CD14-positive monocyte (primary cell): ENCODE measurements at regions not wholly inside any gene's neighbourhood (a gene's known extent, or its start where the extent isn't known, plus 50 kb on each side); places are given as distances from the start of the nearest gene placed in this dataset.
"Not testable (repeated sequence)": the region's sequence is repeated elsewhere in the genome, so short reads cannot be mapped to it uniquely, and the experiment has no call there.

Experiments
- DNase-seq, 3 donors: peaks; one replicate each; pipeline ENCODE4 v3.0.0-alpha.2; 2011 to 2022
- H2AFZ ChIP-seq: 2 replicates; pipeline ENCODE4 v1.6.0; 2012; ENCODE audit warnings: mild to moderate bottlenecking, low read depth, low read length, inconsistent platforms; ENCODE audit not compliant: insufficient read depth, poor library complexity, severe bottlenecking
- H3K27ac ChIP-seq, 2 donors: 1 replicate in 1 of 2; 2 replicates in 1 of 2; pipeline ENCODE4 v1.5.1; 2012 to 2013; ENCODE audit warnings: low read length in 2 of 2, control low read depth in 1 of 2, inconsistent platforms in 1 of 2, low read depth in 1 of 2, mild to moderate bottlenecking in 1 of 2
- H3K27me3 ChIP-seq, 2 donors: one replicate each; pipeline versions ENCODE4 v1.6.0 to v1.6.1; 2011 to 2013; ENCODE audit warnings: low read length in 2 of 2; ENCODE audit not compliant: control insufficient read depth in 2 of 2, insufficient read depth in 2 of 2
- H3K36me3 ChIP-seq, 2 donors: replicated peaks in 1 of 2; 1 replicate in 1 of 2; 2 replicates in 1 of 2; pipeline versions ENCODE4 v1.5.1 to v1.6.1; 2012 to 2013; ENCODE audit warnings: low read length in 2 of 2, control low read depth in 1 of 2, inconsistent platforms in 1 of 2, mild to moderate bottlenecking in 1 of 2; ENCODE audit not compliant: insufficient read depth in 2 of 2, control insufficient read depth in 1 of 2
- H3K4me1 ChIP-seq, 2 donors: 1 replicate in 1 of 2; 2 replicates in 1 of 2; pipeline versions ENCODE4 v1.5.1 to v1.6.1; 2012 to 2013; ENCODE audit warnings: low read length in 2 of 2, control low read depth in 1 of 2, inconsistent platforms in 1 of 2, mild to moderate bottlenecking in 1 of 2, moderate library complexity in 1 of 2; ENCODE audit not compliant: insufficient read depth in 2 of 2, control insufficient read depth in 1 of 2
- H3K4me2 ChIP-seq: replicated peaks from 2 replicates; pipeline ENCODE3; 2012; ENCODE audit warnings: low read length, moderate library complexity, mild to moderate bottlenecking; ENCODE audit not compliant: poor library complexity, severe bottlenecking; ENCODE audit errors: extremely low read depth
- H3K4me3 ChIP-seq, 3 experiments: fragments of 200-600 bp in 1 of 3; sonication (generic) in 1 of 3; replicated peaks in 1 of 3; 1 replicate in 2 of 3; 2 replicates in 1 of 3; pipeline ENCODE4 v1.5.1; 2011 to 2013; ENCODE audit warnings: low read length in 3 of 3, mild to moderate bottlenecking in 3 of 3, control low read depth in 2 of 3, low read depth in 2 of 3, inconsistent platforms in 1 of 3, moderate library complexity in 1 of 3
- H3K79me2 ChIP-seq: 2 replicates; pipeline ENCODE4 v1.6.0; 2012; ENCODE audit warnings: mild to moderate bottlenecking, control low read depth, inconsistent platforms, low read length, moderate library complexity; ENCODE audit not compliant: insufficient read depth
- H3K9ac ChIP-seq: 2 replicates; pipeline ENCODE4 v1.6.0; 2017; ENCODE audit warnings: low read length, mild to moderate bottlenecking; ENCODE audit not compliant: insufficient read depth, poor library complexity, severe bottlenecking
- H3K9me3 ChIP-seq, 2 donors: replicated peaks in 1 of 2; 1 replicate in 1 of 2; 2 replicates in 1 of 2; pipeline versions ENCODE4 v1.5.1 to v1.6.1; 2012 to 2013; ENCODE audit warnings: low read length in 2 of 2, control low read depth in 1 of 2; ENCODE audit not compliant: control insufficient read depth in 1 of 2, insufficient read depth in 1 of 2
- H4K20me1 ChIP-seq: 2 replicates; pipeline ENCODE4 v1.6.0; 2012; ENCODE audit warnings: mild to moderate bottlenecking, low read length, control low read depth, moderate library complexity; ENCODE audit not compliant: insufficient read depth
- H3K27ac Mint-ChIP-seq, 7 donors: one replicate each; pipeline ENCODE4 v1.8.0; 2020; ENCODE audit warnings: mild to moderate bottlenecking in 7 of 7, mixed read lengths in 7 of 7, moderate library complexity in 6 of 7, inconsistent platforms in 2 of 7
- H3K27me3 Mint-ChIP-seq, 3 donors: one replicate each; pipeline ENCODE4 v1.8.0; 2021 to 2022; ENCODE audit warnings: low read depth in 3 of 3, mild to moderate bottlenecking in 3 of 3, mixed read lengths in 3 of 3, moderate library complexity in 3 of 3, inconsistent platforms in 1 of 3
- H3K36me3 Mint-ChIP-seq, 2 donors: one replicate each; pipeline ENCODE4 v1.8.0; 2020; ENCODE audit warnings: mixed read lengths in 2 of 2, inconsistent platforms in 1 of 2, mild to moderate bottlenecking in 1 of 2
- H3K4me1 Mint-ChIP-seq: one replicate; pipeline ENCODE4 v1.8.0; 2020; ENCODE audit warnings: mild to moderate bottlenecking, mixed read lengths
- H3K4me3 Mint-ChIP-seq, 2 donors: one replicate each; pipeline ENCODE4 v1.8.0; 2020; ENCODE audit warnings: mild to moderate bottlenecking in 2 of 2, mixed read lengths in 2 of 2, moderate library complexity in 1 of 2
- H3K9me3 Mint-ChIP-seq, 7 donors: one replicate each; pipeline ENCODE4 v1.8.0; 2020 to 2022; ENCODE audit warnings: mixed read lengths in 7 of 7, mild to moderate bottlenecking in 6 of 7, moderate library complexity in 6 of 7, inconsistent platforms in 2 of 7
- CTCF ChIP-seq: fragments of 200-600 bp; IDR thresholded peaks from one replicate; pipeline ENCODE4 v1.8.0; 2022; ENCODE audit warnings: antibody characterized with exemption, mild to moderate bottlenecking
- WGBS: methylation state at CpG from one replicate; pipeline ENCODE4 v1.1.5; 2013; ENCODE audit warnings: missing lambda C conversion rate; ENCODE audit not compliant: insufficient coverage; 5-methylcytosine and 5-hydroxymethylcytosine counted together
- intact Hi-C, 2 donors: fragments of 100-400 bp; cut with micrococcal nuclease; formaldehyde crosslinking; loops; one replicate each; pipeline versions ENCODE4 v1.15.0 to v1.15.1; 2023

DNA sequence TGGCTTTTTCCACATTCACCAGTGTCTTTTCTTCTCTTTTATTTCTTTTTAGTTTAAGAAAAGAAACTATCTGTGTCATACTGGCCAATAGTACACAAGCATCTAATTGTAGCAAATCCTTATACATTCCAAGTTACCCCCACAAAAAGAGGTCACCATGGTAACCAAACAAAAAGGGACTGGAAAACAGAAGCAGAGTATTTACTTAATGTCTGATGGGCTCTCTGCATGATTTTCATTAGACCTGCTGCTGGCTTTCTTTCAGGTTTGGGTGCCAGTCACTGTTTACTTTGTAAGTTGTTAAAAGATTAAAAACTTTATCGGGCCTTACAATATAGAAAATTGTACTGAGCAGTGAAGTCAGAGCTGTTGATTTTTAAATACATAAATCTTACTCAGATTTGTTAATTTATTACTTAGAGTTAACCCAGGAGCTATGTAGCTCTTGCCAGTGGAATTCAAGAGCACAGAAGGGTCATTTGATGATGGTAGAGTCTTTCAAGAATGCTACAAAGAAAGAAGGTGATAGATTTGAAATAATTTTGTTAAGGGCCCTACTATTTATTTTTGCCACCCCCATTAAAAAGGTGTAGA lies 123.9 kb downstream of the BRMS1L start:
- Histone ChIP-seq H3K79me2 (no peaks in the 10 kb centered on the region), H3K4me3 (no peak overlapping the region), H3K4me2 (no peak overlapping the region), H3K4me1 (no peaks in the 10 kb centered on the region), H3K9ac (no peak overlapping the region), H2AFZ (no peak overlapping the region), H3K36me3 (no peaks in the 10 kb centered on the region), H3K27ac (no peak overlapping the region), H3K9me3 (no peaks in the 10 kb centered on the region), H4K20me1 (no peaks in the 10 kb centered on the region), H3K27me3 (no peaks in the 10 kb centered on the region)
- no peaks in the 10 kb centered on the region for H3K36me3 Mint-ChIP-seq
- no peak for DNase-seq
- H3K4me3 Mint-ChIP-seq: no peak overlapping the region
- H3K27ac Mint-ChIP-seq: no peak overlapping the region
- TF ChIP-seq CTCF: no peak
- no peaks in the 10 kb centered on the region for H3K4me1 Mint-ChIP-seq
- WGBS: no CpG with 5 or more reads among the region's 1 CpG
- peaks cover 1 to 8% (median 2%) of the 10 kb centered on the region in 3 donors for H3K27me3 Mint-ChIP-seq
- intact Hi-C loops: no loop called here
- peaks cover 0 to 2% (median 0%) of the 10 kb centered on the region in 7 donors for H3K9me3 Mint-ChIP-seq

GRCh38 chr14:35947983-35948382 lies 121.8 kb downstream of the BRMS1L start:
- H3K27ac Mint-ChIP-seq, H3K27me3 ChIP-seq, DNase-seq, H3K9me3 Mint-ChIP-seq, H3K27ac ChIP-seq, H3K36me3 Mint-ChIP-seq, H3K9me3 ChIP-seq, H3K4me1 ChIP-seq, H3K27me3 Mint-ChIP-seq, intact Hi-C loops, H4K20me1 ChIP-seq, H3K4me2 ChIP-seq, H3K36me3 ChIP-seq, H3K79me2 ChIP-seq, H3K4me3 ChIP-seq, H3K4me1 Mint-ChIP-seq, H3K4me3 Mint-ChIP-seq, H3K9ac ChIP-seq, H2AFZ ChIP-seq: not testable (repeated sequence)
- WGBS: 57% methylated on average over 5 of the region's 14 CpGs
